ENCODE measurements at regions not wholly inside any gene's neighbourhood (a gene's known extent, or its start where the extent isn't known, plus 50 kb on each side); places are given as distances from the start of the nearest gene placed in this dataset.
"Not testable (repeated sequence)": the region's sequence is repeated elsewhere in the genome, so short reads cannot be mapped to it uniquely, and the experiment has no call there.

GRCh38 chr5:177941386-177941785, 54.7 kb downstream of the PROP1 start:
- not testable (repeated sequence) for DNase-seq (ENCODE audit: low read depth)

- DNase-seq (ENCODE audit: low read depth) = not testable (repeated sequence)
Observed at GRCh38 chr5:177939246-177940171, 56.5 kb downstream of the PROP1 start.

DNA sequence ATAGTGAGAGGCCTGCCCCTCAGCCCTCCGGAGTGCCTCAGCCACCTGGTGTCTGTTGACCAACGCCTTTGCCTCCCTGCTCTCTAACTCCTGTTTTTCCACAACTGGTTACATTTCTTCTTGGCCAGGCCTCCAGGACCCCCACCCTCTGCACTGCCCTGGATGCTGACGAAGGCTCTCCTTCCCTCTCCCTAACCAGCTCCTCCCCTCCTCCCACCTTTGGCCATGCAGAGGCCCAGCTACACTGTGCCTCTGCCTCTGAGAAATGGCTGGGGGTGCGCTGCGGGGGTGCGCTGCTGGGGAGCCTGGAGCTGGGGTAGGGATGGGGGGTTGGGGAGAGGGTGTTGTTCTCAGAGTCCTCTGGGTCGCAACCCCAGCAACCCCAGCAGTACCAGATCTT, 57.3 kb downstream of the PROP1 start:
- not testable (repeated sequence) for DNase-seq (ENCODE audit: low read depth)

DNA sequence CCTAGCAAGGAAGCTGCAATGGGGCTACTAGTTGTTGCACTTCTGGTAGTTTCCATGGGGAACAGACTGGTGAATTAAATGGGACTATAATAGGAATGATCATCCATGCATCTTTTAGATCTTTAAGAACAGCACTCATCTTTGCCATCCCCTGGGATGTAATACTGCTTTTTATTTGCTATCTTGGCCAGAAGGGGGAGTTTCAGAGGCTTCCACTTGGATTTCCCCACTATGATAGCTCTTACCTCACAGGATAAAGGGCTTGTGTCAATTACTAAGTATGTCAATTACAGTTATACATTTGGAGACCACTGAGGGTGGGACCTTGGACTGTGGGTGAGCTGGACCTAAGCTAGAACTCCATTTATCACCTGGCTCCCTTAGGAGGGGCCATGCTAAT, 61.8 kb downstream of the PROP1 start:
- DNase-seq (ENCODE audit: low read depth) = not testable (repeated sequence)

DNA sequence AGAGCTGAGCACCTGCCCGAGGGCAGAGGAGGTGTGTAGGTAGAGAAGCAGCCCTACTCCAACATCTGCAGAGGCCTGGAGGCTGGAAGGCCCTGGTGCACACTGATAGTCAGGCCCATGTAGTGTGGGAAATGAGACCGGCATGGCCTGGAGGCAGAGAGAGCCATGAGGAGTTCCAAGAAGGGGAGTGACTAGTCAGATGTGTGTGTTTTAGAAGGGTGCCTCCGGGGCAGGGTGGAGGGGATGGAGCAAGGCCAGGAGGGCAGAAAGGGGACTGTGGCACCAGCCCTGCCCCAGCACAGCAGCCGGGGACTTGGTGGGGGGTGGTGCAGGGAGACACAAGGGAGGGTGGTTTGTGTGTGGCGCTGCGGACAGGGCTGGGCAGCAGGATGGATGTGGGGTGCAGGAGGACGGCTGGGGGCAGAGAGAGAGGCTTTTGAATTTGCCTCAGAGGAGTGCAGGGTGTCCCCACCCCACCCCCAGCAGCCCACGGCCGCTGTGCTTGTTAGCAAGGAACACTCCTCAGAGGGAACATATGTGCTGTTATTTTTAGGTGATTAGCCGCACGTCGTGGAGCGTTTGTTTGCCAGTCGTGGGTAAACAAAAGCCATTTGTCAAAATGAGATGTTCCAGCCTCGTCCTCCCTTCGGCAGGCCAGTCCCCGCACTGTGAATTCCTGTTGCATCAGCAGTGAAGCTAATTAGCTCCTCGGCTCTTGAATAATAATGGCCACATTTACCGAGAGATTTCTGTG, 65.6 kb downstream of the PROP1 start:
- not testable (repeated sequence) for DNase-seq (ENCODE audit: low read depth)

DNA sequence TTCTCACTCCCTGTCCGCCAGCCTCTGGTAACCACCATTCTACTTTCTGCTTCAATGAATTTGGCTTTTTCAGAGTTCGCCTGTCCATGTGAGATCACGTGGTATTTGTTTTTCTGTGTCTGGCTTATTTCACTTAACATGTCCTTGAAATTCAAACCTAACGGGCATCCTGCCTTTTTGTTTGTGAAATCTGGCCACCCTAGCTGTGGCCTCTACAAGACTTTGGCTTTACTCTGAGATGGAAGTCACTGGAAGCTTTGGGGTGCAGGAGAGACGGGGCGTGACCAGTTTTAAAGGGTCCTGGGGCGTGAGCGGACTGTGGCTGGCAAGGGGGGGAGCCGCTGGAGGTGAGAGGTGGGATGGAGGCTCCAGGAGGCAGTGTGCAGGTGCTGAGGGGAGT, 66.4 kb downstream of the PROP1 start:
- DNase-seq (ENCODE audit: low read depth) = not testable (repeated sequence)

DNA sequence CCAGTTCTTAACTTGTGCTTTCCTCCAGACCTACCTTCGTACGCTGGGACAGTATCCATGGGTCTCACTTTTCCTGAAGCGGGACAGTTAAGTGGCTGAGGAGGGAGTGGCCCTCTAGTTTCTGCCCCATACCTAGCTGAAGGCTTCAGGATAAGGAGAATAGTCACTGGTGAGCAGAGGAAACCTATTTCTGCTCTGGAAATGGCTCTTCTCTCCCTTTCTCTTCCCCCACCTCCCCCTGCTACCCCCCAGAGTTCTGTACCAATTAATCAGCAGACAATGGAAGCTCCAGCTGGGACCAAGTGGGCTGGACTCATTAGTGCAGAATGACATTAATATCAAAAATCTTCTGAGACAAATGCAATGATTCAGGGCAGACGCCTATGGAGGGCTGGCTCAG, 68.5 kb downstream of the PROP1 start:
- not testable (repeated sequence) for DNase-seq (ENCODE audit: low read depth)

DNA sequence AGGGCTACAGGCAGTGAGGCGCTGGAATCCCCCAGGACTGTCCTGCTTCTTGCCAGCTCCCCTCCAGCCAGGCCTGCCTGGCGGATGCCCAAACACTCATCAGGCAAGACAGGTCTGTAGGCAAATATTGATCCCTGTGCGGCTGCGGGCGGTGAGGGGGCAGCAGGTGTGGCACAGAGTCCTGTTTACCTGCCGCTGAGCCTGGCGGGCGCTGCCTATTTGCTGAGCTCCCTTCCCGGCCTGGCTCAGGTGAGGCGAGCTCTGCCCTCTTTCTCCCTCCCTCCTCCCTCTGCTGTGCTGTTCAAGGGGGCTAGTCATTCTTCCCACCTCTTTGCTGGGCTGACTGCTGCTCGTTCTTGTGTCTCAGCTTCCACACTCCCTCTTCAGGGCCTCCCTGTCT, 71.5 kb downstream of the PROP1 start:
- DNase-seq (ENCODE audit: low read depth) = not testable (repeated sequence)

- not testable (repeated sequence) for DNase-seq (ENCODE audit: low read depth)
Observed at GRCh38 chr5:177923837-177924236, 72.2 kb downstream of the PROP1 start.

DNA sequence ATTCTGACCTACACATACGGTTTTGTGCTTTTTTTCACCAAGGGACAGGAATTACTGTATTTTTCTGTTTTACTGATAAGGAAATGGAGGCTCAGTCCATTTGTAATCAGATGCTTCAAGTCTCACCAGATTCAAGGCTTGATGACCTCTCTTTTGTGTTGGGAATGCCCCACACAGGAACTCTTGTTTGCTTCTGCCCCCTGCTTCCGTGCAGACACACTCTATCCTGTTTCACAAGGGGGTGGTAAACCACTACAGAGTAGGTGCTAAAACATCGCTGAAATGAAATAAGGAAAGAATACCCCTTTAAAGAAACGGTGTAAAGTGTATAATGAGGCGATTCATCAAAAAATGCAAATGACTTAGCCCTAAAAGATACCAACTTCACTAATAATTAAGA, 72.9 kb downstream of the PROP1 start:
- DNase-seq (ENCODE audit: low read depth) = not testable (repeated sequence)

GRCh38 chr5:177909261-177909660, 86.8 kb downstream of the PROP1 start:
- DNase-seq (ENCODE audit: low read depth) = not testable (repeated sequence)

- not testable (repeated sequence) for DNase-seq (ENCODE audit: low read depth)
Observed at GRCh38 chr5:177902806-177903205, 93.2 kb downstream of the PROP1 start.

DNA sequence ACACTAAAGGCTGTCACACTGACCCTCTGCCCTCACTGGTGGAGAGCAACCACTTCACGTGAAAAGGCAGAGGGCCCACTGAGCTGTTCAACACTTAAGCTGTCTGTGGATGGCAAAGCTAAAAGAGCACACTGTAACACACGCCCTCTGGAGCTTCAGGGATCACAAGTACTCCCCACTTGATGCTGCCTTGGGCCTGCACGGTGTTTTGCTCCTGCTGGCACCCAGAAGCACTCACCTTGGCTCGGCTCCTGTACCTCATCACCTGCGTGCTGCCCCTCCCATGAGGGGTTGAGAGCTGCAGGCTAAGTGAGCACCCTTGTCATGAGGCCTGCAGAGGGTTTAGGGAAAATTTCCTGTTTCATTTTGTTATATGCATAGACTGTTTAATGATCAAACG, 96.0 kb downstream of the PROP1 start:
- DNase-seq (ENCODE audit: low read depth) = not testable (repeated sequence)

DNA sequence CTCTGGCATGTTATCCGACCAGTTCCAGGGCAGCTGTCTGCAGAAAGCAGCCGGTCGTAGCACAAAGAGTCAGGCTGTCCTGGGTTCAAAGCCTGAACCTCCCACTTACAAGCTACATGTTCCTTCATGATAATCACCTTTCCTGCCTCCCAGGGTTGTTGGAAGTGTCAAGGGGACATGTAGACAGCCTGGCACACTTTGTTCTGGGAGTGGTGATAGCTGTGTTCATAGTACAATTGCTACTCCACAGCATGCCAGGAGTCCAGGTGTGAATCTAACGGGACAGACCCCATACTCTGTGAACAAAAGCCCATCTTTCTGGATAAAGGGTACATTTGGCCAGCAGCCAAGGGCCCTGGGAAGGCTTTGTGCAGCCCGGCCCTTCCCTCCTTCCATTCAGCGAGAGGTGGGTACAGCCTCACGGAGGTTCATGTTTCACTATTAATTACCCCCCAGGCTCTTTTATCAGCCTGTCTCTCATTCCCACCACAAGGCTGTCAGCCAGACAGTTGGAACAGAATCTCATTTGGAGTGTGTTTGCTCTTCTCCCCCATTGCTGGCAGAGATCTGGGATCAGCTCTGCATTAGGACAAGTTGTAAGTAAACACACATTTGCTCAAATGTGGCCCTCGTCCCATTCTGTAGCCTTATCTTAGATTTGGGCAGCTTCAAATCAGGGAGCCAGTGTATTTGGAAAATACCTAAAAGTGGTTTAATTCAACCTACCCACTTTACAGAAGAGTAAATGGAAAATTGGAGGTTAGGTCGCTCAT, 101.2 kb downstream of the PROP1 start:
- not testable (repeated sequence) for DNase-seq (ENCODE audit: low read depth)

- not testable (repeated sequence) for DNase-seq (ENCODE audit: low read depth)
Observed at GRCh38 chr5:177892357-177892665, 103.7 kb downstream of the PROP1 start.

DNA sequence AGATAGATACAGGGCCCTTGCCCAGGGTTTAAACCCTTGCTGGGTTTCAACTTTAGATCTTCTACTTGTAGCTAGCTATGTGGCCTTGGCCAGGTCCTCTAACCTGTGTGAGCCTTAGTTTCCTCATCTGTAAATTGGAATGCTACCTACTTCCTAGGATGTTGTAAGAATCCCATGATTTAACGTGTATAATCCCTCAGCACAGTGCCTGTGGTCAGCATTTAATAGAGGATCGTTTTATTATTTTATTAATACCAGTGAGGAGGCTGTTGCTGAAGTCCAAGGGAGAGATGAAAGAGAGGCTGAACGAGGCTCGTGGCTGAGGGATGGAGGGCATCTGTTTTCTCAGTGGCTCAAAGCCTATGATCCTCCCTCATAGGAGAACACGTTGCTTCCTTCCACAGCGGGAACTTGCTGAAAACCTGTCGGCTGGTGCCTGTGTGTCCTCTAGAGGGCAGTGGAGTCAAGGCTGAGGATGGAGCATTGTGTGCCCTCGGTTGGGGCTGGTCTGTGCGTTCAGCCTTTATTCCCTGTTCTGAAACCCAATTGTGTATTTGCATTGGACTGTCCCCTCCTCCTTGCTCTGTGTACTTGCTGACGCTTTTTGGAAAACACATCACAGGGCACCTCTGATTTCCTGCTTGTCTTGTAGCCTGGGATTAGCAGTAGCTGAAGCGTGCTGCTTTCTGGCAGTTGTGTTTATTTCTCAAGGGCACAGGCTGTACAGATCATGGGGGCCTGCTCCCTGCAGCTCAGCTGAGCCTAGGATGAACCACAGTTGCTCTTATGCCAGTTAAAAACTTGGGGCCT, 104.3 kb downstream of the PROP1 start:
- peak; percentile 13 for DNase-seq (ENCODE audit: low read depth)

- not testable (repeated sequence) for DNase-seq (ENCODE audit: low read depth)
Observed at GRCh38 chr5:177883295-177883694, 100.6 kb upstream of the FAM153A start.

GRCh38 chr5:177875900-177876238, 93.2 kb upstream of the FAM153A start:
- DNase-seq (ENCODE audit: low read depth) = not testable (repeated sequence)

DNA sequence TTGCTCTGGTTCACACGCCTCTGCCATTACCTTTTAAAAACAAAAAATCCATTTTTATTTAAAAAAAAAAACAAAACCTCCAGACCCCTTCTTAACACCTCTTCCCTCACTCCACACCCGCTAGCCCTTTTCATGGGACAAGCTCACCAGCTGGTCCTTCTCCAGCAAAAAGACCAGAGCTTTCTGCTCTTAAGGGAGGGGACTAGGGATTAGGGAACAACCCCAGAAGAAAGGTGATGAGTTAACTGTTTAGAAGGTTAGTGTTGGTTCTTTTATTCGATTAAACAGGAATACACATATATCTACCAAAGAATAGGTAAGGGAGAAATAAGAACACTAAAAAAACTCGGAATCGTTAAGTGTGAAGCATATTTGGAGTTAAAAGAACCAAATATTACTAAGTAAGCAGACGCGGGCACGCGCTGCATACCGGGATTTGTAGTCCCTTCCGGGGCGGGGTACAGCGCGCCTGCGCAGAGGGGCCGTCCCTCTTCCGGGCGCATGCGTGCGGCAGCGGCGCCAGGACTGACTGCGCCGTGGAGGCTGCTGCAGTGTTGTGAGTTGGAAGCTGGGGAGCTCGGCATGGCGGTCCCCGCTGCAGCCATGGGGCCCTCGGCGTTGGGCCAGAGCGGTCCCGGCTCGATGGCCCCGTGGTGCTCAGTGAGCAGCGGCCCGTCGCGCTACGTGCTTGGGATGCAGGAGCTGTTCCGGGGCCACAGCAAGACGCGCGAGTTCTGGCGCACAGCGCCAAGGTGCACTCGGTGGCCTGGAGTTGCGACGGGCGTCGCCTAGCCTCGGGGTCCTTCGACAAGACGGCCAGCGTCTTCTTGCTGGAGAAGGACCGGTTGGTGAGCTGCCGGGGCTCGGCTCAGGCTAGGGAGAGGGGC, 92.6 kb upstream of the FAM153A start:
- DNase-seq (ENCODE audit: low read depth) = not testable (repeated sequence)

GRCh38 chr5:177863822-177864446, 81.2 kb upstream of the FAM153A start:
- not testable (repeated sequence) for DNase-seq (ENCODE audit: low read depth)

Measured in stimulated activated CD8-positive, alpha-beta memory T cell treated with anti-CD3 and anti-CD28 coated beads, Interleukin-12 subunit alpha, Interleukin-12 subunit beta, amount 100 ng/mL, for 1 hour (primary cell).